ENCODE measurements at regions not wholly inside any gene's neighbourhood (a gene's known extent, or its start where the extent isn't known, plus 50 kb on each side); places are given as distances from the start of the nearest gene placed in this dataset.

GRCh38 chr13:32910530-32910929 is 105.7 kb upstream of the KL start:
- no peak for DNase-seq (ENCODE audit: low read depth, low spot score)

DNA sequence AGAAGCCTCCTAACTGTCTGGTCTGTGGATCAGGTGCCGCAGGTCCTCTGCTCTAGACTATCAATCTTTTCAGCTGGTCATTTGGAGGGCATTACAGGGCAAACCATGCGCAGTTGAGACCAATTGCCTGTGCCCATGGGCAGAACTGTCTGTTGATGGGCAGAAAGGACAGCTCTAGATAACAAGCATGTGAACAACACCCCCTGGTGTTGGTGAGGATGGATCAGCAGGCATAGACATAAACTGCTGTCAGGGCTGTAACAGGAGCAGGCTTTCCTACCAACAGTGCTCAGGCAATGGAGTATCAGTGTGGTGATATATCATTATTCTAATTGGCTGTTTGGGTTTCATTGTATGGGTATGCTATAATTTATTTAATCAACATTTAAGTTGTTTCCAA is 104.7 kb upstream of the KL start:
- peak; percentile 39 for DNase-seq (ENCODE audit: low read depth, low spot score)

DNA sequence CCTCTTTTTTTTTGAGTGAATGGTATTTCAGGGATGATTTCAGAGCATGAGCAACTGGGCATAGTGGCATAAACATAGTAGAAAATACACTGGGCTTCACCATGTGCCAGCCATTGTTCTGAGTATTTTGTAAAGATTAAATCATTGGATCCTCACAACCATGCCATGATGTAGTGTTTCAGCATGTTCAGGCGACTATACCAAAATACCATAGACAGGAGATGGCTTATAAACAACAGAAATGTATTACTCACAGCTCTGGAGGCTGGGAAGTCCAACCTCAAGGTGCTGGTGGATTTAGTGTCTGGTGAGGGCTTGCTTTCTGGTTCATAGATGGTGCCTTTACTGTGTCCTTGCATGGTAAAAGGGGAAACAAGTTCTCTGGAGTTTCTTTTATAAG is 101.5 kb upstream of the KL start:
- DNase-seq (ENCODE audit: low read depth, low spot score), result no peak

DNA sequence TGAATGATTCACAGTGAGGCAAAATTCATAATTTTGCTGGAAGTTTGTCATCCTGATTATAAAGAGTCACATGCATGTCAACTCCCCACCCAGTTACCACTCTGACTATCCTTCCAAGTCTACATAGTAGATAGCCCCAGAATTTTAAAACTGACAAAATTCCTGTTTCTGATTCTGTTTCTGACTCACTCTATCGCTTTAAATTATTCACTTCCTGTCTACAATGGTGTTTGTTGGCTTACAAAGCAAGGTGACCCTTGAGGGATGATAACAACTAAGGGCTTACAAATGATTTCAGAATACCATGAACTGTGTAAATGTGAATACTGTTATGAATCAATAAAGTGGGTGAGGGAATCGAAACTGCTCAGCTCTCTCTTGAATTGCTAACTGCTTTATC is 98.7 kb upstream of the KL start:
- no peak for DNase-seq (ENCODE audit: low read depth, low spot score)

DNA sequence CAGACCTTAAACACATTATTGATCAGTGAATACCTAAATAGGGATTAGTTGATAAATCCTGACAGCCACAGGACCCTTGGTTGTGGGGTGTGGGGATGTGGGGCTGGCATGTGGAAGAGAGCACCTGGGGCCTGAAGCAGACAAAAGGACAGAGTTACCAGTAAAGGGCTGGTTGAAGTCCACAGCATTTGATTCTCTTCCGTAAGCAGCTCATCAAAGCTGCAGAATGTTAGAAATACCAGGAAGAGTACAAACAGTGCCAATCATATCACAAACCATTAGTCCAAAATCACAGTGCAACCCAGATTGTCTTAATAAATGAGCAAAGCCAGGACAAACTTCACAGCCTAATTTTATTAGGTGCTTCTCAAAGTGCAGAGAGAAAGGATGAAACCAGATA is 92.5 kb upstream of the KL start:
- DNase-seq (ENCODE audit: low read depth, low spot score), result no peak

GRCh38 chr13:32924886-32925285 is 91.3 kb upstream of the KL start:
- DNase-seq (ENCODE audit: low read depth, low spot score), result no peak

- no peak for DNase-seq (ENCODE audit: low read depth, low spot score)
These were observed 90.7 kb upstream of the KL start for GRCh38 chr13:32925506-32925905.

DNA sequence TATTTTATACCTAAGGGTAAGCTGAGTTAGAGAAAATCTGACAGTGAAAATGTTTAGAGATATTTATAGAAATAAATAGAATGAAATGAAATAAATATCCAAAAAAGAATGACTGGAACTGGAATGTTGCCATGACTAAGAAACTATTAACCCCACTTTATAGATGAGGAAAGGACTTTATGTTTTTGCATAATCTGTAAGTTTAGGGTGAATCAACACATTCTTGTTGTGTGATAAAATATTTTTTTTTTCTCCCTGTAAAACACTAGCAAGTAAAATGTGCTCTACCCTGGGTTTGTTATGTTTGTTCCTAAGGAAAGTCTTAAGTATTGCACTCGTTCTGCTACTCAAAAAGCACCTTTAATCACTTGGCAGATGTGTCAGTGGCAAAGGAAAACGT is 83.8 kb upstream of the KL start:
- no peak for DNase-seq (ENCODE audit: low read depth, low spot score)

- DNase-seq (ENCODE audit: low read depth, low spot score), result no peak
These were observed 79.5 kb upstream of the KL start for GRCh38 chr13:32936716-32937115.

DNA sequence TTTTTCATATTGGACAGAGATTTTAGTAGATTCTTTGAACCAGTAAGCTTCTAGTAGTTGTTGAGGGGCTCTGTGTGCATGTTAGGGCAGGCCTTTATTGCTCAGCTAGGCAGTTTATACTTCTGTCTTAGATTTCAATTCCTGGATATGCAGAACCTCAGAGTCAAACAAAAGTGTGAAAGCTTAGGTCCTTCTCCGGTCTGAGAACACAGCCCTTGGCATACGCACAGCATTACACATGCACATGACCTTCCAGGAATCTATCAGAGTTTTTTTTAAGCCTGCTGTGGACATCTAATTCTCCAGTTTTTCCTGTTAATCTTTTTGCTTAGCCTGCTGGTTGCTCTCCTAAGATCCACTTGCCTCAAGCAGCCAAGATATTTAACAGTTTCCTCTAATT is 77.9 kb upstream of the KL start:
- no peak for DNase-seq (ENCODE audit: low read depth, low spot score)

GRCh38 chr13:32938907-32939306 is 77.3 kb upstream of the KL start:
- DNase-seq (ENCODE audit: low read depth, low spot score), result no peak

DNA sequence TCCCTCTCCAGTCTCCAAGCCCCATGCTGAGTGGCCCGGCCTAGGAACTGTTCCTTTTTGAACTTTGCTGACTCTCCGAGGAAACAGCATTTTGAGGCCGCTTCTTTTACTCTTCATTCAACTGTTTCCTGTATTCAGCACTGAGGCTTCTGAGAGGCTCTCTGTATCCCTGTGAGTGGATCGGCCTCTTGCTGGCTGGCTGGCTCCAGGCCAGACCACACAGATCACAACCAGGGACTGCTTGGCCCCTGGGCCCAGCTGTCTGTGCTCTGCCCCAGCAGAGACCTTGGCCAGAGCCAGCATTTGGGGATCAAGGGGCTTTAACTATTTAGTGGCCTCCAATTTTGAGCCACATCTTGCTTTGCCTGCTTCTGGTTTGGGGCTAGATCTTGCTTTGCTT is 75.6 kb upstream of the KL start:
- peak; percentile 60 for DNase-seq (ENCODE audit: low read depth, low spot score)

- DNase-seq (ENCODE audit: low read depth, low spot score), result no peak
These were observed 74.9 kb upstream of the KL start for GRCh38 chr13:32941368-32941767.

DNA sequence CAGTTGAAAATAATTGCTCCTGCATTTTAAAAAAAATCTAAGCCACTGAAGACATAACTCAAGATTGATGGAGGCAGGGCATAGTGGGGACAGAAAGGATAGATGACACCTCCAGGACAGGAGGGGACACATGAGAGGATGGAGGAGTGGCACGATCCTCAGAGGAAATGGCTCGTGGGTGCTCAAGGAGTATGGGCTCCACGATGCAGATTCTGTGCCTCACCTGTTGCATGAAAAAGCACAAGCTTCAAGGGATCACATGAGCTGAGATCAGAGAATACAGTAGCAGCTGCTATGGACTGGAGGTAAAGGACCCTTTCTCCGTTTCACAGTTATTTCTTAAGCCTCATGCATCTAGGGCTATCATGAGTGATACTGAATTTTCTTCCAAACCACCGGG is 69.7 kb upstream of the KL start:
- DNase-seq (ENCODE audit: low read depth, low spot score), result no peak

- DNase-seq (ENCODE audit: low read depth, low spot score), result no peak
These were observed 68.6 kb upstream of the KL start for GRCh38 chr13:32947411-32948276.

DNA sequence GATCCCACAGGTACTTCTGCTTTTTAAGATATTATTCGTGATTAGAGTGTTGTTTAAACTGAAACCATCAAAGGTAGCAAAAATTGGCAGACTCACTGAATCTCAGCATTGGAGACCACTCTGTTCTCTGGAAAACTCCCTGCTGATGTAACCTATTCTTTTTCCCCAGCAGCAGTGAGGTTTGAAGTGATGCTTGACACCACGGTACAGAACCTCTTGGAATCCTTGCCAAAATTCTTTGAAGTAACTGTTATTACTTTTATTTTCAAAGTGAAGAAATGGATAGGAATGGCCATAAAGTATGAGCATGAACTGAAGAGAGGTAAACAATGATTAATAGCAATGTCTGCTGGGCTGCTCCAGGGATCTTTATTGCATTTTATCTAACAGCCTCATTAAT is 66.4 kb upstream of the KL start:
- DNase-seq (ENCODE audit: low read depth, low spot score), result no peak

DNA sequence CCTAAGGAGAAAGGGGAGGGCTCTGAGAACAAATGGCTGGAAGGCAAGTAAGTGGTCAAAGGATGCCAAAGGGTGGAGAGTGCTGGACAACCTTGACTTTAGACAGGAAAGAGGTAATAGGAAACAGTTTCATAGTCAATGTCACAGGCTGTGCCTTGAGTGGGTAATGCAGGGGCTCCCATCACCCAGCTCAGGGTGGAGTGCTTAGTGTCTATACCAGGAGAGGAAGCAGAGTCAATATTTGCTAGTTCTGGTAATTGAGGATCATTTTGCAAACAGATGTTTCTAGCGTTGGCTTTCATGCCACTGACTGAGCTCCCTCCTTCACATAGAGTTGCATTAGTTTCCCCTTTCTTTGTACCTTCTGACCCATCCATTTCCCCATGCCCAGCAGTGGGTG is 64.6 kb upstream of the KL start:
- DNase-seq (ENCODE audit: low read depth, low spot score), result no peak

- no peak for DNase-seq (ENCODE audit: low read depth, low spot score)
These were observed 60.2 kb upstream of the KL start for GRCh38 chr13:32955881-32956594.

GRCh38 chr13:32956595-32956933 is 59.7 kb upstream of the KL start:
- DNase-seq (ENCODE audit: low read depth, low spot score), result no peak

DNA sequence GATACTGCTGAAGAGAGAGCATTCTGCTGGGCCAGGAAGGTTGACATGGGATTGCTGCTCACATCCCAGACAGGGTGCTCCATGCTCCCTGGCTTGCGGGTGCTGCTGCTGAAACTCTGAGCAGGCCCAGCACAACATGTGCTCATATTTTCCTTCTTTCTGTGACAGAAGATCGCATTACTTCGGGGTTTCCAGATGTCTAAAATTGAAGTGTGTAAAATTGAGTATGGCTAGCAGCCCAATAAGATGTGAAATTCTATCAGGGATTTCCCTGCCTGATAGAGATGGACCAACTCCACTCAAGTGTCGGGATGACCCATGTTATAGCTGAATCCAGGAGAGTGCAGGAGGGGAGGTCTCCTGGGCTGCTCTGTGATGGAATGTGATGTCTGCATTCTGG is 55.6 kb upstream of the KL start:
- no peak for DNase-seq (ENCODE audit: low read depth, low spot score)

GRCh38 chr13:32961724-32962123 is 54.5 kb upstream of the KL start:
- no peak for DNase-seq (ENCODE audit: low read depth, low spot score)

DNA sequence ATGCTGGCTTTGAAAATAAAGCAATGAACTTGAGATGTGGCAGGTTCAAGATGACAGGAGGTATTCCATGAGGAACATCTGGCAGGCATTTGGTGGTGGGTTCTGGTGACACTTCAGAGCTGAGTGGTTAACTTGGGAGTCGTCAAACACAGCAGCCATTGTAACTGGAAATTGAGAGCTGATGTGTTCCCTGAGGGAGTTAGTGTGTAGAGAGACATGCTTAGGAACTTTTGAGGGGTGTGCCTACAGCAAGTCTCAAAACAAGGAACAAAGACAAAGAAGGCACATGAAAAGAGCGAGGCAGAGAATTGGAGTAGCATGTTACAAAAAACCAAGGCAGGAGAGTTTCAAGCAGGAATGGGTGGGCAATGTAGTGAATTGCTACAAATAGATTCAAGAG is 53.9 kb upstream of the KL start:
- DNase-seq (ENCODE audit: low read depth, low spot score), result no peak

DNA sequence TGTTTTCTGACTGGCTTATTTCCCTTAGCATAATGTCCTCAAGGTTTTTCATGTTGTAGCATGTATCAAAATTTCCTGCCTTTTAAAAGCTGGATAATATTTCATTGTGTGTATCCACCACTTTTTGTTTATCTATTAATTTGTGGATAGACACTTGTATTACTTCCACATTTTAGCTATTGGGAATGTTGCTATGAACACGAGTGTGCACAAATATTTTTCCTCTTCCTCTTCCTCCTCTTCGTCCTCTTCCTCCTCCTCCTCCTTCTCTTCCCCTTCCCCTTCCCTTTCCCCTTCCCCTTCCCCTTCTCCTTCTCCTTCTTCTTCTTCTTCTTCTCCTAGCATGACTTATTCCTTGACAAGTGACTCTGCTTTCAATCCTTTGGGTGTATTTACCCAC is 51.2 kb upstream of the KL start:
- no peak for DNase-seq (ENCODE audit: low read depth, low spot score)
